DMS79 (cell line): ENCODE measurements at regions not wholly inside any gene's neighbourhood (a gene's known extent, or its start where the extent isn't known, plus 50 kb on each side); places are given as distances from the start of the nearest gene placed in this dataset.

ENCODE experiments used
- DNase-seq: peaks from one replicate; lab custom pipeline; 2025; lab: John Stamatoyannopoulos, UW

DNA sequence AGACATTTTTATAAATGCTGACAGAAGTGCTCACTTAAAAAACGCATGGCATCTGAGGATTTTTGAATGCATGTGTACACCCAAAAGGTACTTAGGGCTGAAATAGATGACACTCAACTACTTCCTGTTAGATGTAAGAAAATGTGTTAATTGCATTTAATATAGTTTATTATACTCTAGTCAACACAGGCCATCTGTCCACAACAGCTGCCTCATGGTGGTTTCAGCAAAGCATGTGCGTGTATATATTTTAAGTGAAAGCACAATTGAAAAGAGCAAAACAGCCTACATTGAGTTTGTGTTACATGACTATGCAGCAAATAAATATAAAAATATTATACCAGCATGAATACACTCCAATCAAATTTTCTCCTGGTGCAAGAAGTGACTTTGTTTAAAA is 1233.0 kb upstream of the EYS start:
- DNase-seq: no peak

DNA sequence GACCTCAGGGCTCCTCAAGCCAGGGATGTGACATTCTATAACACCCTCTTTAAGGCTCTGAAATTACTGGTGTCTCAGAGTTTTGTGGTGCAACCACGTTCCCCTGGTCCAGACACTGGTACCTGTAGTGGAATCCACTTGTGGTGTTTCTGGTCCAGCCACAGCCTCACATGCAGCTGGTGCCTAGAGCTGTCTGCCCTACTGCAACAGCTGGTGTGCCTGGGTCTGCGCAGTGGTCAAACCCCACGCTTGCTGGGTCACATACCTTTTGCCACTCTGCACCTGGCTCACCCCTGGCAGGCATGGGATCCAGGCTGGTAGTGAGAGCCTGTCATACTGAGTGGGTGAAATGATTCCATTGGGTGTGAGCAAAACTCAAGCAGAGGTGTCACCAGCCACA is 1230.2 kb upstream of the EYS start:
- no peak for DNase-seq

DNA sequence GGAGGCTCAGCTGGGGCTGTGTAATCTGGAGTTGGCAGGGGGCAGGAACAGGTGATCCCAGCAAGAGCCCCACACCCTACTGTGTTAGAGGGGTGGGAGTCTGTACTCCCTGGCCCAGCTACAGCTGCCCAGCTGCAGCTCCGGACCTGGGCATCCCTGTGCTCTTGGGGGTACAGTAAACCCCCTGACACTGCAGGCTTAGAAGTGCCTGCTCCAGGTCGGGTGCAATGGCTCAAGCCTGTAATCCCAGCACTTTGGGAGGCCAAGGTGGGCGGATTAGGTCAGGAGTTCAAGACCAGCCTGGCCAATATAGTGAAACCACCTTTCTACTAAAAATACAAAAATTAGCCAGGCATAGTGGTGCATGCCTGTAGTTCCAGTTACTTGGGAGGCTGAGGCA is 1228.6 kb upstream of the EYS start:
- no peak for DNase-seq

DNA sequence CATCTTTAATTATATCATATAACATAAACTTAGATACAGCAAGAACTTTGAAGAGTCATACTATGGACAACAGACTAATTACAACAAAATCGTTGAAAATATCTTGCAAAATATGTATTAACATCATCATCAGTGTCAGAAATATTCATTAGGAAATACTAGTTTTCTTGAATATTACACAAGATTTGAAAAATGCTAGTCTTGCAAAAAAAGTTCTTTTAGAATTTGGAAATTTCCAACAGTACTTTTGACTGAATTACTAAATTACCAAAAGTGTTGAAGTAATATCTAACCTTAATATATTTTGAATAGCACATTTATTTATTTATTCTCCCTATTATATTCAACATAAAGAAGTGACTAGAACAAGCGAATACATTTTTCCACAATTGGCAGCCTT is 1224.8 kb upstream of the EYS start:
- no peak for DNase-seq

DNA sequence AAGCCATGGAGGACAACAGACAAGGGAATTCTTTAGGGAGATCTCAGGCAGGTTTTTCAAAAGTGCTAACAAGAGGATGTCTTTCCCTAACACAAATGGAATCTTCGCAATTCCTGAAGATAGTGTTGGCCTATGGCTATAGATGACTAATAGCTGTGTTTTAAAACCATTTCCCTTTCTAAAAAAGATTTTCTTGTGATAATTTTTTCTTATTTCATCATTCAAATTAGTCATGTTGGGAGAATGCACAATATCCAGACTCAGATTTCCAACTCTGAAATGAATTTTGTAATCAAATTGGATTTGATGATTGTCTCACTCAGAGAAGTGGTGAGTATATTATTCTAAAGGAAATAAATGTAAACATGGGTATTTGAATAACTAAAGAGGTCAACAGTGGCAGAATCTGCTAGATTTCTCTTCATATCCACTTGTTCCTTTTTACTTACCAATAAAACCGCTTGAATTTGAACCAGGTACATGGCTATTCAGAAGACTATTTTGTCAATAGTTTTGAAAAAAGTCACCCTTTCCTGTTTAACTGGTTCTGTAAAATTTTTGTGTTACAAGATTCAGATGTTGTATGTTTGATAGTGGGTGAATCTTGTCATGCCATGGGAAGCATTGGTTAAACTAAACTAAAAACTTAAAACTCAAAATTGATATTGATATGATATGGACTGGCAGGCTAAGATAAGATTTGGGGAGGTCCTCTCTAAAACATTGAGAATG is 1223.7 kb upstream of the EYS start:
- no peak for DNase-seq

DNA sequence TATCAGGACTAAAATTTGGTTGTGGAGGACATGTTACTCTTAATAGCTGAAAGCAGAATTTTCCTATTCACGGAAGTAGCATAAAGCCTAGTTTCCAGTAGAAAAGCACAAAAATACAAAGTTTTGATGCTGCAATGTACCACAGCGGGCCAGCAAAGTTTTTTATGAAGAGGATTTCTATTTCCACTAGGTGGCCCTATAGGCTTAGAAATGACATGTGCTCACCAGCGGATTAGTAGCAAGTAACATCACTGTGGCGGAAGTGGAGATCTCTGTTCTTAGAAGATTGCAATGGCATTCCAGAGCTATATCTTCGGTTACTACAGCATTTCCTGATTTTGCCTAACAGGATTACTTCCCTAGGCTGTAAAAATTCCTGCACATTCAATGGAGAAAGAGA is 1219.0 kb upstream of the EYS start:
- no peak for DNase-seq

DNA sequence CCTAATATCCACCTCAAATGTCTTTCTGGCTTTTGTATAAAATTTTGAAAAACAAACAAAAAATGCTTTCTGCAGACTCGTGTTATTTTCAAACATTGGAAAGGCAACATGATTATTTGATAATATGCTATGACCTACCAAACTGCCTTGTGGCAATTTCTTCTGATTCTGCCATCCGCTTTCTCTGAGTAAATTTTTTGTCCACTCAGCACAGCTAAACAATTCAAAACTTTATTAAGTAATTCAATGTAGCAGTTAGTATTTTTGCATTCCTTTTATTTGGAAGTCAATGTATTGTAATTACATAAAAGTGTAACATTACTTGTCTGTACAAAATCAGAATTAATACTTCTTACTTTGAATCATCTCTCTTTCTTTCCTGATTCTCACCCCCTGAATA is 1206.6 kb upstream of the EYS start:
- no peak for DNase-seq

DNA sequence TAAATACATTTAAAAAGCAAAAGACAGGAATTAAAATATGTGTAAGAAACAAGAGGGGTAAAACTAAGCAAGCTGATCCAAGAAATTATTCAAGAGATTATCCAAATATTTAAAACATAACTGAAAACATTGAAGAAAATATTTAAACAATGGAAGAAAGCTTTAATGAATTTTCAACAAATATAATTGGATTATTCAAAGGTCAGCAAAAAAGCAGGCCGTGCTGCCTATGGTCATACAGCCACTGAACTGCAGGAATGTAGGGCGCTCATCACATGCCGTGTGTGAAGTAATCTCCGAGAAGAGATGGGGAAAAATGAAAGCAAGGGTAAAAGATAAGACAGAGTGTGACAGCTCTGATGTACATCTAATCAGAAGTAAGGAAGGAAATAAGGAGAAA is 1195.4 kb upstream of the EYS start:
- DNase-seq: no peak

DNA sequence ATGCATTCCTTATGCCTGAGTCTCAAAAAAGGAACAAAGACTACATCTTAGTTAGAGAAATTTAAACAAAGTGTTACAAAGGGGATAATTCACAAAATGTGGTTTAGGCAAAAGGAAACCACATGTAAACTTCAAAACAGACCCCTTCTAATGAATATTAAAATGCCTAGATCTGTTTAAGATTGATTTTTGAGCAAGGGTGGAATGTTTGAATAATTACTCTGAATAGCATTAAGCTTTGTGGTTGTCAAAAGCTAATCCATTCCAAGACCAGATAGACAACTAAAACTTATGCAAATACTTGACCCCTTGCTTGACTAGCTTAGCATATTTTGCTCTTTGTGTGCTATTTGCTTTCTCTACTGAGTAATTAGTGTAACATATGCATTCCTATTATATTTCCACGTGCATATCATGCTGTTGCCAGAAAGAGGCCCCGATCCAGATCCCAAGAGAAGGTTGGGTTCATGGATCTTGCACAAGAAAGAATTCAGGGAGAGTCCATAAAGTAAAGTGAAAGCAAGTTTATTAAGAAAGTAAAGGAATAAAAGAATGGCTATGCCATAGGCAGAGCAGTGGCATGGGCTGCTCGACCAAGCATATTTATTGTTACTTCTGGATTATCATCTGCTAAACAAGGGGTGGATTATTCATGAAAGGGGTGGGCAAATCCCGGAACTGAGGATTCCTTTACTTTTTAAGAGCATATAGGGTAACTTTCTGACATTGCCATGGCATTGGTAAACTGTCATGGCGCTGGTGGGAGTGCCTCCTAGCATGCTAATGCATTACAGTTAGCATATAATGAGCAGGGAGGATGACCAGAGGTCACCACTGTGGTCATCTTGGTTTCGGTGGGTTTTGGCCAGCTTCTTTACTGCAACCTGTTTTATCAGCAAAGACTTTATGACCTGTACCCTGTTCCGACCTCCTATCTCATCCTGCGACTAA is 1193.4 kb upstream of the EYS start:
- DNase-seq: no peak

DNA sequence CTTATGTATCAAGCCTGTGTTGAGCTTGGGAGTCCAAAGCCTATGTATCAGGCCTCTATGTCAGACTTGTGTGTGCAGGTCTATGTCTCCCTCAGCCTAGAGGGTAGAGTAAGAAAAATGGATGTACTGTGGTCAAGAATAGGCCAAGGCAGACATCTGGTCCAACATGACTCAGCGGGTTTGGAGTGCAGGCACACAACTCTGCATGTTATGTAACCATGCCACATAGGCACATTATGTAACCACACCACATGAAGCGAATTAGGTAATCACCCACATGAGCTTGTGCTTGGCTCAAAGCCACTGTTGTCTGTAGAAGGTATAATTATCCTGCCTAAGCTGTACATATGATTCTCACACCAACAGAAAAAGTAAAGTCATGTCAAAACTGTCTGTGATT is 1190.5 kb upstream of the EYS start:
- no peak for DNase-seq

DNA sequence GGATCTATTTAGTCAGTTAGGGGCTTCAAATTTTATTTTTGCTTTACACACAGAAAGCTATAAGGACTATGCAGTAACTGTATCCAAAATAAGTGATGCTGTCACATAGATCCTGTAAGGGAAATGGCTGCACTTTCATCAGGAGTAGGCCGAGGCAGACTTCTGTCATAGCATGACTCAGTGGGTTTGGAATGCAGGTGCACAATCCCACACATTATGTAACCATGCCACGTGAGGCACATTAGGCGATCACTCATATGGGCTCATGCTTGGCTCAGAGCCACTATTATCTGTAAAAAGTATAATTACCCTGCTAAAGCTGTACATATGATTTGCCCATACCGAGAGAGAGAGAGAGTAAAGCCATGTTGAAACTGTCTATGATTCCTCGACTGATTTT is 1189.4 kb upstream of the EYS start:
- DNase-seq: no peak

DNA sequence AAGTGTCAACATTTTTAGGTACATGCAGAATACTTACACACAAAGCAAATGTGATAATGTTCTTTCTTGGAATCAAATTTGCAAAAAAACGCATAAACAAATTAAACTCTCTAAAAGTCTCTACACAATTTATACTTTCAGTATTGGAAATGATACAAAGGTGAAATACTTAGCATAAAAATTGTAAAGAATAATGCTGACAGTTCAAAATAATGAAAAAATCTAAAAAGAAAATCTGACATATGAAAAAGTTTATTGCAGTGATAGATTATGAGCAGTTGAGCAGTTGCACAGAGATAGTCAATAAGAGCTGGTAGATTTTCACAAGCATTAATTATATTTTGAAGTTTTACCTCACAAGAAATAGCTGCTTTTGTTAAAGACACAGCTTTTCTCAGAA is 1176.4 kb upstream of the EYS start:
- no peak for DNase-seq

DNA sequence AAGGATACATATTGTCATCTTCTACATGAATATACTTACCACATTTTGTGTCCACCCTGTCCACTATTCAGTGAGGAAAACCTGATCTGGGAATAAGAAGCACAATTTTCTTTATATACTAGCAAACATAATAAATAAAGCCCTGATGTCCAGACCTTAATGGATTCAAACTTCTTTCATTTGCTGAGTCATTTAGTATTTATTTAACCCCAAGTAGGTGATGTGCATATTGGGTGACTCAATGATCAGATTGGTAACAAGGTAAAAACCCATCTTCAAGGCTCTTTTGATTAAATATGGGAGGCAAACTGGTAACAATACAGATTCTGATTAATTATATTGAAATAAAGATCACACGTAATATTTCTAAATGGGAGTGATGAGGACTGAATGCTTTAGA is 1159.8 kb upstream of the EYS start:
- DNase-seq: no peak

DNA sequence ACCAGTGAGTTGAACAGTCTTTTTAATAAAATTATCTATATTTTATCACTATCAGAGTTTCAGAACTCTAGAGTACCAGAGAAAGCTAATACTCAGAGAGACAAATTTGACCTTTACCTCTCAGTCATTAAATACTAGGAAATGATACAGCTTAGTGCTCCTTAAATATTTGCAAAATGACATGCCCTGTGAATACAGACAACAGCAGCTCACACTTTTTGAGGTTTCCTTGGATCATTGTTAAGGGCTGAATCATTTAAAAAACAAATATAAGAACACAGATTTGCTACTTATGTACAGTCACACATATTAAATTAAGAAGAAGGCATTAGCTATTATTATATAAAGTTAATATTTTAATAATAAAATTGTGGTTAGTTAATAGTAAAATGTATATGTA is 1158.7 kb upstream of the EYS start:
- no peak for DNase-seq

DNA sequence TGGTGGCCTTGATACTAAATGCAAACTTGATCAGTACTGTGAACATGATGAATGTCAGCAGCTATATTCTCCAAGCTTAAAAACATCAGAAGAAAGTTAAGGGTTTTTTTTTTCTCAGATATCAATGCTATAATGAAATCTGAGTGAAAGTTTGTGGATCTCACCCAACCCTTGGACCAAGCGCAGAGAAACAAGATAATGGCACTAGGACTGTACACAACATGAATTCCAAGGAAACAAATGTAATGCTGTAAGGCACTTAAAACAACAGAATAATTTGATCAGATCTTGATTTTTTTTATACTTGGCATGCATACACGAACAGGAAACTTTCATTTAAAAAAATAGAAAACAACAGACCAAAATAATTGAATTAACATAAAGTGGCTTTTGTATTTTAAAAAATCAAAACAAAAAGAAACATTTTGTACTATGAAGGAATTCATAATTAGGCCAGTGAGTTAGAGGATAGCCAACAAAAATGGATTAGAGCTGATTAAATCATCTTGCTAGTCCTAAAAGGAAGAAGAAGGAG is 1154.0 kb upstream of the EYS start:
- no peak for DNase-seq

DNA sequence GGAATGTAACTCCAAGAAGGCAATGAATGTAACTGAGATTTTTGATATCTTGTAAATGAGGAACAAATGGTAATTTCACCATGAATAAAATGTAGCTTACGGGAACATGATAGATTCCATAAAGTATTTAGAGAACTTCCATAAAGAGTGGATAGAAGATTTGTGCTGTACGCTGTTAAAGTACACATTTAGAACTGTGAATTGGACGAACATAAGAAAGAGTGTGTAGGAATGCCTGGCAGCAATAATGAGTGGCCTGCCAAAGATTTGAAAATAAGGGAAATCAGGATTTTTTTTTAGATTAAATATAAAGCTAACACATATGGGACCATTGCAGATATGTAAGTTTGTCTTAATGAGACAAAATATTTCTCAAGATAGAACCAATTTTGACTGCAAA is 1153.3 kb upstream of the EYS start:
- no peak for DNase-seq

DNA sequence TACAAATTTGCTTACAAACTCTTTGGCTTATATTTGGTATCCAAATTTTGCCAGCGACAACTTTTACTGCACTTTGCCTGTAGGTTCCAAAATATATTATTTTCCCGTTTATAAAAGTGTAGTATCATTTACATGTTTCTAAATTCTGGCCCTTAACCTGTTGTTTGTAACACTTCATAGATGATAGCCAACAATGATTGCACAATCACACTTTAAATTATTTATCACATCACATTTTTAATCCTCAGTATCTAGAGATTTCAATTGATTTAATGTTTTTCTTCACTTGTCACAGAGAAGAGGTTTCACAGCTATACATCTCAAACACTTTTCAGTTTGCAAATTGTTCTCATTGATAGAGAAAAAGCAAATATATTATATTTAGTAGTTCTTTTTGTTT is 1151.2 kb upstream of the EYS start:
- no peak for DNase-seq

DNA sequence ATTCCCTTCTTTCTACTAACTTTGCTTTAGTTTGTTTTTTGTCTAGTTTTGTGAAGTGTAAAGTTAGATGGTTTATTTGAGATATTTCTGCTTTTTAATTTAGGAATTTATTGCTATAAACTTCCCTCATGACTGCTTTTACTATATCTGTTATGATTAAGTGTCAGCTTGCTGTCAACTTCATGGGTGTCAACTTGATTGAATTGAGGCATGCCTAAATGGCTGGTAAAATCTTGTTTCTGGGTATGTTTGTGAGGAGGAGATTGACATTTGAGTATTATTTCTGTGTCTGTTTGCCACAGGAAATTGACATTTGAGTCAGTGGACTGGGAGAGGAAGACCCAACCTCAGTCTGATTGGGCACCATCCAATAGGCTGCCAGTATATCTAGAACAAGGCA is 1147.0 kb upstream of the EYS start:
- no peak for DNase-seq

DNA sequence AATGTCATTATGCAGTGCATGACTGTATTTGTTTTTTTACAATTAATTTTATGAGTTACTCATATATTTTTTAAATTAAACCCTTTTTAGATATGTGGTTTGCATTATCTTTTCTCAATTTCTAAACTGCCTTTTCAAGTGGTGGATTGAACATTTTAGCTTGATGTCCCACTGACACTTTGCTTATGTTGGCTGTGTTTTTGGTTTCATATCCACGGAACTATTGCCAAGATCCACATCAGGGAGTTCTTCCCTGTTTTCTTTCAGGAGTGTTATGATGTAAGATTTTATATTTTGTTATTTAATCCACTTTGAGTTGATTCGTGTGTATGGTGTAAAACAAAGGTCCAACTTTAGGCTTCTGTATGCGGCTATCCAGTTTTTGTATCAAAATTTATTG is 1144.9 kb upstream of the EYS start:
- no peak for DNase-seq

DNA sequence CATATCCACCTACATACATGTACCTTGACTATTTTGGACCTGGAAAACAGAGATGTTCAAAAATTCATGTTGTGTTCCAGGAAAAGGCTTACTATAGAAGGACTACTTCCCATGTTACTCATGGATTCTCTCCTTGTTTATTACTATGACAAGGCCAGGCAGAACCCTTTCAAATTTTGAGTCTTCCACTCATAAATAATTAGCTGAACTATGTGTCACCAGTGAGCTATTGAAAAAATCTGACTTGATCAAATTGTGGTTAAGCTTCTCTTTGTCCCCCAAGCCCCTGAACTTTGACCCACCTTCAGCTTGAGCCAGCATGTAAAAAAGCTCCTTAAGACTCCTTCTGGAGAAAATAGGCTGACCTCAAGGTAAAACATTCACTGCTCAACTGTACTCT is 1142.8 kb upstream of the EYS start:
- no peak for DNase-seq

DNA sequence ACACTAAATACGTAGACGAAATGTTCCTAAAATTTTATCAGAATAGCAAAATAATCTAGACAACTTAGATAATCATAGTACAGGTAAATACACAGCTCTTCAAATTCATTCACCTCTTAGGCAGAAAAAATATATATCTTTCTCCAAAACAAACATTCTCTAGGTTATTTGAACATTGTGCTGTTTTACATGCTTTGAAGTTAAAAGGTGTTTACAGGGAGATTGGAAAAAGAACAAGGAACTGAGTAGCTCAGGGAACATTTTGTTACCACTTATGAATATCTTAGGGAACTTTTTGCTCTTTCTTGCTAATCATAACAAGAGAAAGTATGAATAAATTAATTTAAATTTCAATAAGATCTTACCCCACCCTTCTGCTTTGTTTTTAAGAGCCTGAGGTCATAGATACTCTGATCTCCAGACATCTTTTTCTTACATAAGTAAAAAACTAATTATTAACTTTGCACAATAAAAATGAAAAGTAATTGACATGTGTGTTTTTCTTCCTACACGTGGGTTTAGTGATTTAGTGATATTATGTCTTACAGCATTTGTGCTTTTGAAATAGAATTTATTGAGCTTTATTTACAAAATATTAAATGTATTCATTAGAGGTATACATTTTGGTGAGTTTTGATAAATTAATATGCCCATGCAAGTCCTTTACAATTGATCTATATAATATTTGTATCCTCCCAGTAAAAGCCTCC is 1141.4 kb upstream of the EYS start:
- no peak for DNase-seq

DNA sequence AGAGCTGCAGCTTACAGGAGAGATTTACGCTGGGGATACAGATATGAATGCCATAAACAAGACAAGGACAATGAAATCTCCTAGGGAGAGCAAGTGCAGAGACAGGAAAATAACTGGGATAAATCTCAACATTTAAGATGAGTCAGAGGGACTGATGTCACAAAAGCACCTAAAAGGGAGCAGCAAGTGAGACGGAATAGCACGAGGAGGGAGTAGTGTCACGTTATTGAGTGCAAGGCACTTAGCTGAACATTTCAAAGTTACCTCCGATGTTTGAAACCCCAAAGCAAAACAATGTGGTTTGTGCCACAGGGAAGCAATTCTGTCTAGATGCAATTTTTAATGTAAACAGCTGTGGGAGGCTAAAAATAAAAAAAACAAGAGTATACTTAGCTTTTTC is 1131.7 kb upstream of the EYS start:
- no peak for DNase-seq

DNA sequence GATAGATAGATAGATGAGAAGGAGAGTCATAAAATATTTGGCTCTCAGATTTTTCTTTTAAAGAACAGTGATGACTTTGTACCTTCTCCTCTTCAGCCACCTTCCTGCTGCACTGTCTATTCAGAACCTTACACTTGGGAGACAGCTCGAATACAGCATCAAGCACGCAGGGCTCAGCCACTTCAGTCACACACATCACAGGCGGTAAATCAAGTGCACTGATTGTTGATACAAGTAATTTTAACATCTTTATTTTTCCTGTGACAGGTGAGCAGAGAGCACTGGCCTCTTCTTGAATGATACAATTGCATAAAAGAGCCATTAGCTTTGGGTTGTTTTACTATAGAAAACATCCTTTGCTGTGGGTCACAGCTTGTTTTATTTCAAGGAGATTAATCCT is 1118.5 kb upstream of the EYS start:
- no peak for DNase-seq
